ENCODE measurements at regions not wholly inside any gene's neighbourhood (a gene's known extent, or its start where the extent isn't known, plus 50 kb on each side); places are given as distances from the start of the nearest gene placed in this dataset.

- Mint-ChIP-seq H3K4me3 (no peak overlapping the region), H3K9me3 (no peaks in the 10 kb centered on the region), H3K36me3 (ENCODE audit: low read depth) (no peaks in the 10 kb centered on the region), H3K27ac (no peak overlapping the region), H3K4me1 (no peaks in the 10 kb centered on the region), H3K27me3 (no peaks in the 10 kb centered on the region)
- TF ChIP-seq, protein P1, sequence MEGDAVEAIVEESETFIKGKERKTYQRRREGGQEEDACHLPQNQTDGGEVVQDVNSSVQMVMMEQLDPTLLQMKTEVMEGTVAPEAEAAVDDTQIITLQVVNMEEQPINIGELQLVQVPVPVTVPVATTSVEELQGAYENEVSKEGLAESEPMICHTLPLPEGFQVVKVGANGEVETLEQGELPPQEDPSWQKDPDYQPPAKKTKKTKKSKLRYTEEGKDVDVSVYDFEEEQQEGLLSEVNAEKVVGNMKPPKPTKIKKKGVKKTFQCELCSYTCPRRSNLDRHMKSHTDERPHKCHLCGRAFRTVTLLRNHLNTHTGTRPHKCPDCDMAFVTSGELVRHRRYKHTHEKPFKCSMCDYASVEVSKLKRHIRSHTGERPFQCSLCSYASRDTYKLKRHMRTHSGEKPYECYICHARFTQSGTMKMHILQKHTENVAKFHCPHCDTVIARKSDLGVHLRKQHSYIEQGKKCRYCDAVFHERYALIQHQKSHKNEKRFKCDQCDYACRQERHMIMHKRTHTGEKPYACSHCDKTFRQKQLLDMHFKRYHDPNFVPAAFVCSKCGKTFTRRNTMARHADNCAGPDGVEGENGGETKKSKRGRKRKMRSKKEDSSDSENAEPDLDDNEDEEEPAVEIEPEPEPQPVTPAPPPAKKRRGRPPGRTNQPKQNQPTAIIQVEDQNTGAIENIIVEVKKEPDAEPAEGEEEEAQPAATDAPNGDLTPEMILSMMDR (IDR thresholded peaks at IDR 0.05), result no peak
- ChIA-PET POLR2A (no interaction called here), CTCF (no interaction called here)
- DNase-seq (no peak), ATAC-seq (ENCODE audit: low read depth) (no peak)
- intact Hi-C loops (cut with micrococcal nuclease), result no loop called here
These were observed 161.7 kb downstream of the ALX1 start for GRCh38 chr12:85441741-85442140.

- H3K9me3 Mint-ChIP-seq, result no peaks in the 10 kb centered on the region
- ChIA-PET POLR2A (no interaction called here), CTCF (no interaction called here)
- DNase-seq (no peak), ATAC-seq (ENCODE audit: low read depth) (no peak)
- intact Hi-C loops (cut with micrococcal nuclease), result no loop called here
- TF ChIP-seq, protein P1 (IDR thresholded peaks at IDR 0.05), result no peak
- H3K27ac Mint-ChIP-seq, result no peak overlapping the region
- no peaks in the 10 kb centered on the region for H3K27me3 Mint-ChIP-seq
- no peaks in the 10 kb centered on the region for H3K36me3 Mint-ChIP-seq (ENCODE audit: low read depth)
- no peak overlapping the region for H3K4me3 Mint-ChIP-seq
- H3K4me1 Mint-ChIP-seq, result no peaks in the 10 kb centered on the region
These were observed 165.3 kb downstream of the ALX1 start for GRCh38 chr12:85445060-85445938.

- ATAC-seq (ENCODE audit: low read depth) (no peak), DNase-seq (no peak)
- no peaks in the 10 kb centered on the region for H3K36me3 Mint-ChIP-seq (ENCODE audit: low read depth)
- CTCF ChIA-PET, result no interaction called here
- no peak overlapping the region for H3K27ac Mint-ChIP-seq
- H3K27me3 Mint-ChIP-seq, result no peaks in the 10 kb centered on the region
- no peak overlapping the region for H3K4me3 Mint-ChIP-seq
- H3K9me3 Mint-ChIP-seq, result no peaks in the 10 kb centered on the region
- no peaks in the 10 kb centered on the region for H3K4me1 Mint-ChIP-seq
- POLR2A ChIA-PET, result no interaction called here
- TF ChIP-seq, protein P1 (IDR thresholded peaks at IDR 0.05), result no peak
- intact Hi-C loops (cut with micrococcal nuclease), result loop anchor here (2.0 kb wide), 1 partner anchor 573 kb away; no protein-coding TSS in a partner anchor
These were observed 168.0 kb downstream of the ALX1 start for GRCh38 chr12:85448031-85448430.

GRCh38 chr12:85448548-85449139 lies 168.6 kb downstream of the ALX1 start:
- Mint-ChIP-seq H3K4me3 (no peak overlapping the region), H3K4me1 (no peaks in the 10 kb centered on the region), H3K27me3 (no peaks in the 10 kb centered on the region), H3K9me3 (no peaks in the 10 kb centered on the region), H3K36me3 (ENCODE audit: low read depth) (no peaks in the 10 kb centered on the region), H3K27ac (no peak overlapping the region)
- DNase-seq, result no peak
- POLR2A ChIA-PET, result no interaction called here
- intact Hi-C loops (cut with micrococcal nuclease), result loop anchor here (2.0 kb wide), 1 partner anchor 574 kb away; no protein-coding TSS in a partner anchor
- ATAC-seq (ENCODE audit: low read depth), result no peak
- CTCF ChIA-PET, result no interaction called here
- TF ChIP-seq, protein P1 (IDR thresholded peaks at IDR 0.05), result no peak

GRCh38 chr12:85457016-85457415 lies 177.0 kb downstream of the ALX1 start:
- Mint-ChIP-seq H3K27me3 (no peaks in the 10 kb centered on the region), H3K36me3 (ENCODE audit: low read depth) (no peaks in the 10 kb centered on the region), H3K4me1 (no peaks in the 10 kb centered on the region), H3K27ac (no peak overlapping the region), H3K4me3 (no peak overlapping the region), H3K9me3 (no peaks in the 10 kb centered on the region)
- ATAC-seq (ENCODE audit: low read depth) (no peak), DNase-seq (no peak)
- ChIA-PET CTCF (no interaction called here), POLR2A (no interaction called here)
- TF ChIP-seq, protein P1 (IDR thresholded peaks at IDR 0.05), result no peak
- intact Hi-C loops (cut with micrococcal nuclease), result no loop called here

Data from activated B cell treated with CpG ODN at 0.5 μM for 24 hours (primary cell).